GM13977 (cell line): ENCODE measurements at regions not wholly inside any gene's neighbourhood (a gene's known extent, or its start where the extent isn't known, plus 50 kb on each side); places are given as distances from the start of the nearest gene placed in this dataset.

ENCODE experiments used
- DNase-seq: peaks from one replicate; pipeline ENCODE4 v3.0.0; 2012; ENCODE audit warnings: low spot score
- CTCF ChIP-seq: IDR thresholded peaks from 2 replicates; pipeline ENCODE4 v1.5.1; 2012; ENCODE audit warnings: mild to moderate bottlenecking, control low read depth; ENCODE audit not compliant: insufficient read depth; ENCODE audit errors: extremely low read depth, missing control alignments
- in situ Hi-C: fragments of 300-500 bp; cut with MboI; formaldehyde crosslinking; loops from one replicate; pipeline ENCODE4 v1.12.0; 2022; ENCODE audit warnings: low sequenced_read_pairs, low pct_unique_long_range_greater_than_20kb, mixed read lengths, inconsistent platforms; ENCODE audit not compliant: unreplicated experiment

- DNase-seq, result no peak
- TF ChIP-seq CTCF, result no peak
- in situ Hi-C loops, result no loop called here
Observed at GRCh38 chr17:70478902-70479301, 309.6 kb downstream of the KCNJ2 start.

DNA sequence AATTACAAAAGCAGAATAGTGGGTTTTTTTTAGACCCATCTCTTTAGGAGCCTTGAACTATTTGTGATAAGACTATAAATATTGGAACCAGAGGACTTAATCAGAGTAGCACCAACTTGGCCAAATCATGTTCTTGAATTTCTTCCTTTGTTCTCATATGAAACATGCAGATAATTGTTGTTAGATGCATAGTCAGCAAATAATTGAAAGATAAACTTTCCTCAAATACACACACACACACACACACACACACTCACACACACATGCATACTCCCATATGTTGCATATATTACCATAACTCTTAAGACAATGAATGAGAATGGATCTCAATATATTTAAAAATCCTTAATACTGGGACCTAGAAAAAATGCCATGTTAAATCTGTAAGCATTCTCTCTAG lies 310.4 kb downstream of the KCNJ2 start:
- DNase-seq, result no peak
- no peak for TF ChIP-seq CTCF
- in situ Hi-C loops, result no loop called here

- in situ Hi-C loops, result no loop called here
- no peak for DNase-seq
- TF ChIP-seq CTCF, result no peak
Observed at GRCh38 chr17:70483624-70484023, 314.3 kb downstream of the KCNJ2 start.

GRCh38 chr17:70484050-70484449 lies 314.7 kb downstream of the KCNJ2 start:
- no peak for DNase-seq
- no peak for TF ChIP-seq CTCF
- in situ Hi-C loops, result no loop called here

DNA sequence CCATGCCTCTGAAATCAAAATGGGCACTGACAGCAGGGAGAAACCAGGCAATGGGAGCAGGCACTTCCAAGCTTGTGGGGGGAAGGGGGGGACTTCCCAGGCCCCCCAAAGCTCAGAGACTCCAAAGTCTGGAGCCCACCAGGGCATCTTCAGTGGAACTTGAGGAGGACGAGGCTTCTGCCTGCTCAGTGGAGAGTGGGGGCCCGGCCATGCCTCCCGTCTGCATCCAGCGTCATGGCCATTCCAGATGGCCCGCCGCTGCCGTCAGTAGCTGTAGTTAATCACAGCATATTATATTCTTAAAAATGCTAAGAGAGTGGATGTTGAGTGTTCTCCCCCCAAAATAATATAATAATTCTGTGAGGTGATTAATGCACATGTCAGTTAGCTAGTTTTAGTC lies 315.2 kb downstream of the KCNJ2 start:
- TF ChIP-seq CTCF, result no peak
- in situ Hi-C loops, result no loop called here
- no peak for DNase-seq

- no peak for TF ChIP-seq CTCF
- DNase-seq, result no peak
- in situ Hi-C loops, result no loop called here
Observed at GRCh38 chr17:70492368-70492767, 323.0 kb downstream of the KCNJ2 start.

- TF ChIP-seq CTCF, result no peak
- in situ Hi-C loops, result no loop called here
- DNase-seq, result no peak
Observed at GRCh38 chr17:70493277-70493874, 324.0 kb downstream of the KCNJ2 start.
